ENCODE measurements at regions not wholly inside any gene's neighbourhood (a gene's known extent, or its start where the extent isn't known, plus 50 kb on each side); places are given as distances from the start of the nearest gene placed in this dataset.

- Mint-ChIP-seq H3K4me3 (no peak overlapping the region), H3K9me3 (peaks cover 9% of the 10 kb centered on the region), H3K27ac (ENCODE audit: low read depth) (no peak overlapping the region), H3K4me1 (no peaks in the 10 kb centered on the region), H3K27me3 (no peaks in the 10 kb centered on the region), H3K36me3 (ENCODE audit: insufficient read depth) (no peaks in the 10 kb centered on the region)
- DNase-seq (ENCODE audit: low spot score in 2 of 2) (no peak), ATAC-seq (replicated peaks; ENCODE audit: extremely low read depth, poor library complexity, severe bottlenecking) (no peak)
Measured at GRCh38 chr16:51355195-51355594, 204.1 kb upstream of the SALL1 start.

- no peaks in the 10 kb centered on the region for H3K4me1 Mint-ChIP-seq
- no peaks in the 10 kb centered on the region for H3K27me3 Mint-ChIP-seq
- no peak overlapping the region for H3K4me3 Mint-ChIP-seq
- H3K36me3 Mint-ChIP-seq (ENCODE audit: insufficient read depth), result no peaks in the 10 kb centered on the region
- ATAC-seq (replicated peaks; ENCODE audit: extremely low read depth, poor library complexity, severe bottlenecking) (no peak), DNase-seq (ENCODE audit: low spot score in 2 of 2) (no peak)
- H3K9me3 Mint-ChIP-seq, result peaks cover 6% of the 10 kb centered on the region
- no peak overlapping the region for H3K27ac Mint-ChIP-seq (ENCODE audit: low read depth)
Measured at GRCh38 chr16:51353055-51353454, 202.0 kb upstream of the SALL1 start.

DNA sequence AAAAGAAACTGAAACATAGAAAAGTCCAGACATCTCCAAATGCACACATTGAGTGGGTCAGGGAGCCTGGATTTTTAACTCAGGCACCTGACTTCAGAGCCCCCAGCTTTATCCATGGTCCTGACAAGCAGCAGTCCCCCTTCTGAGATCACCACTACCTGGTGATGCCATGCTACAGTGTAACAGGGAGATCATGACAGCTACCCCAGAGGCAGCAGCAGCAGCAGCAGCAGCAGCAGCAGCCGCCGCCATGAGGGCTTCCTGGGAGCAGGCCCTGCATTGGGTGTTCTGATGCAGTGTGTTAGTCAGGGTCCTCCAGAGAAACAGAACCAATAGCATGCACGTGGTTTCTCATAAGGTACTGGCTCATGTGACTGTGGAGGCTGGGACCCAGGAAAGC, 198.6 kb upstream of the SALL1 start:
- ATAC-seq (replicated peaks; ENCODE audit: extremely low read depth, poor library complexity, severe bottlenecking) (no peak), DNase-seq (ENCODE audit: low spot score in 2 of 2) (no peak)
- H3K27ac Mint-ChIP-seq (ENCODE audit: low read depth), result no peak overlapping the region
- no peaks in the 10 kb centered on the region for H3K27me3 Mint-ChIP-seq
- no peaks in the 10 kb centered on the region for H3K4me1 Mint-ChIP-seq
- H3K36me3 Mint-ChIP-seq (ENCODE audit: insufficient read depth), result no peaks in the 10 kb centered on the region
- H3K9me3 Mint-ChIP-seq, result peaks cover 6% of the 10 kb centered on the region
- no peak overlapping the region for H3K4me3 Mint-ChIP-seq

GRCh38 chr16:51343411-51343810, 192.3 kb upstream of the SALL1 start:
- DNase-seq (ENCODE audit: low spot score in 2 of 2) (no peak), ATAC-seq (replicated peaks; ENCODE audit: extremely low read depth, poor library complexity, severe bottlenecking) (no peak)
- Mint-ChIP-seq H3K4me1 (no peaks in the 10 kb centered on the region), H3K27ac (ENCODE audit: low read depth) (no peak overlapping the region), H3K9me3 (peaks cover 2% of the 10 kb centered on the region), H3K4me3 (no peak overlapping the region), H3K27me3 (no peaks in the 10 kb centered on the region), H3K36me3 (ENCODE audit: insufficient read depth) (no peaks in the 10 kb centered on the region)

- H3K9me3 Mint-ChIP-seq, result peaks cover 15% of the 10 kb centered on the region
- H3K4me3 Mint-ChIP-seq, result no peak overlapping the region
- H3K36me3 Mint-ChIP-seq (ENCODE audit: insufficient read depth), result peaks cover 1% of the 10 kb centered on the region
- H3K27ac Mint-ChIP-seq (ENCODE audit: low read depth), result no peak overlapping the region
- no peak for DNase-seq (ENCODE audit: low spot score in 2 of 2)
- no peaks in the 10 kb centered on the region for H3K27me3 Mint-ChIP-seq
- no peak for ATAC-seq (replicated peaks; ENCODE audit: extremely low read depth, poor library complexity, severe bottlenecking)
- no peaks in the 10 kb centered on the region for H3K4me1 Mint-ChIP-seq
Measured at GRCh38 chr16:51341204-51341603, 190.1 kb upstream of the SALL1 start.

DNA sequence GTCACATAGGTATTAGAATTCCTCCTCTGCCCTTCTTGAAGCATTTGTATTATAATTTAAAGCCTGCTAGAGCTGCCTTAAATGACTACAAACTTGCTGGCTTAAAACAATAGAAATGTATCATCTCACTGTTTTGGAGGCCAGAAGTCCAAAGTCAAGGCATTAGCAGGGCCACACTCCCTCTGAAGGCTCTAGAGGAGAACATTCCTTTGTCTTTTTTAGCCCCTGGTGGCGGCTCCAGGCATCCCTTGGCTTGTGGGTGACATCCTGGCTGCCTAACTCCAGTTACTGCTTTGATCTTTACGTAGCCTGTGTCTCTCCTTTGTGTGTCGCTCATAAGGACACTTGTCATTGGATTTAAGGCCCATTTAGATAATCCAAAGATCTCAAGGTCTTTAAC, 186.6 kb upstream of the SALL1 start:
- no peak overlapping the region for H3K4me3 Mint-ChIP-seq

DNA sequence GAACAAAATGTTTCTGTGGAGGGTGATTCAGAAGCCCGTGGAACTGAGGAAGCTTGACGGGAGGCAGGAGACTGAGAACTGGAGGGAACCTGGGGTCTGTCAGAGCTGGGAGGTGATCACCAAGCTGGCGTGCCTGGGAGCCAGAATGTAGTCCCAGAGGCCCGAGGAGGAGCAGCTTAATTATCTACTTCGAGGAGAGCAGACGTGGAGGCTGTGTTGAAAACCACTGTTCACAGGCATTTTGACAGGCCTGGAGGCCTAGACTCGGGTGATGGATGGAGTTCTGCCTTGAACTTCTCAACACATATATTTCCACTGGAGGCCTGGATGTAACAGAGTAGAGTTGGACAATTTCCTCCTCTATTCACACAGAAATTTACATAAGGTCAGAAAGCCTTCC, 177.7 kb upstream of the SALL1 start:
- peaks cover 16% of the 10 kb centered on the region for H3K9me3 Mint-ChIP-seq
- H3K4me3 Mint-ChIP-seq, result no peak overlapping the region
- no peaks in the 10 kb centered on the region for H3K4me1 Mint-ChIP-seq
- H3K27ac Mint-ChIP-seq (ENCODE audit: low read depth), result no peak overlapping the region
- DNase-seq (ENCODE audit: low spot score in 2 of 2), result no peak
- no peaks in the 10 kb centered on the region for H3K27me3 Mint-ChIP-seq
- no peak for ATAC-seq (replicated peaks; ENCODE audit: extremely low read depth, poor library complexity, severe bottlenecking)
- no peaks in the 10 kb centered on the region for H3K36me3 Mint-ChIP-seq (ENCODE audit: insufficient read depth)

More for the DNA sequence above, 186.6 kb upstream of the SALL1 start:
- no peaks in the 10 kb centered on the region for H3K4me1 Mint-ChIP-seq
- H3K27me3 Mint-ChIP-seq, result no peaks in the 10 kb centered on the region
- no peak for ATAC-seq (replicated peaks; ENCODE audit: extremely low read depth, poor library complexity, severe bottlenecking)
- H3K9me3 Mint-ChIP-seq, result peaks cover 18% of the 10 kb centered on the region
- peaks cover 1% of the 10 kb centered on the region for H3K36me3 Mint-ChIP-seq (ENCODE audit: insufficient read depth)
- no peak overlapping the region for H3K27ac Mint-ChIP-seq (ENCODE audit: low read depth)
- DNase-seq (ENCODE audit: low spot score in 2 of 2), result no peak

DNA sequence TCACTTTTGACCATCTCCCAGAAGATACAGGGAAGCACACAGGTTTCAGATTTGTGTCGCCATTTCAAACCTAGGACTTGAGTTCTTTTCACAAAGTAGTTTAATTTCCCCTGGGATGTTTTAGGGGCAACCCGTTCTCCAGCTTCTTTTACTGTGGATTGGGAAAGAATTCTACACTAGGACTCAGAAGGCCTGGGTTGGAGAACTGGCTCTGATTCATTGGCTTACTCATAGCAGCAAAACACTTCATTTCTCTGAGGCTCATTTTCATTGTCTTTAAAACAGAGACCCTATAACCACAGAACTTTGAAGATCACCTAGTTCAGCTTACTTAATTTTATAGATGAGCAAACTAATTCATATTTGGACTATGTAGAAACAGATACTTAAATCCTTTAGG, 175.9 kb upstream of the SALL1 start:
- Mint-ChIP-seq H3K4me3 (no peak overlapping the region), H3K36me3 (ENCODE audit: insufficient read depth) (no peaks in the 10 kb centered on the region), H3K9me3 (peaks cover 15% of the 10 kb centered on the region), H3K27ac (ENCODE audit: low read depth) (no peak overlapping the region), H3K27me3 (no peaks in the 10 kb centered on the region), H3K4me1 (no peaks in the 10 kb centered on the region)
- no peak for DNase-seq (ENCODE audit: low spot score in 2 of 2)
- ATAC-seq (replicated peaks; ENCODE audit: extremely low read depth, poor library complexity, severe bottlenecking), result no peak

DNA sequence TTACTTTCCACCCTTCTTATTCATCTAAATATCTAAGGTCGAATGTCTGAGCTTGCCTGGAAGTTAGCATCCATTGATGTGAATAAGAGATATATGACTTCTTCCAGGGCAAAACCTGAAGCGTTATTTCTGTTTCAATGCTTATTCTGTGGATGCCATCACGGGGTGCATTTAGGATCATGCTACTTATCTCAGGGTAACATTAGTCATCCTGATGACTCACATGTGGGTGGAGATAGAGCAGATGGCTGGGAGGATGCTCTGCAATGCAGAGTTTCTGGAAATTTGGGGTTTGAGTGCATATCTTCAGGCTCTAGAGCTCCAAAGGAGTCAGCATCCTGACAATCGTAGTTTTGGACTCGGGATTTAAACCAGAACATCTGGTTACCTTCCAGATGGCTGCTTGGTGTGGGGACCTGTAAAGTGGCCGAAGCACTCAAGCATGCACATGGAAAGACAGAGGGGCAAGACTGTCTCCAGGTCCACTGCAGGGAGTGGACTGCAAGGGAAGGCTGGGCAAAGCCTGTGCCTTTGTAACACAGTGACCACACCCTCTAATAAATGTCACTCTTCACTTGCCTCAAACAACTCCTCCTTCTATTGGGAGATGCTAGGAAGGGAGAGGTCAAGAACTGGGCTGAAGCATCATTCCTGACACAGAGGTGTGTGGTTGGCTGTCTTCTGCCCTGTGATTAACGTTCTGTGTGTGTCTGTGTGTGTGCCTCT, 175.2 kb upstream of the SALL1 start:
- Mint-ChIP-seq H3K4me3 (no peak overlapping the region), H3K36me3 (ENCODE audit: insufficient read depth) (no peaks in the 10 kb centered on the region), H3K27ac (ENCODE audit: low read depth) (no peak overlapping the region), H3K9me3 (peaks cover 18% of the 10 kb centered on the region), H3K27me3 (no peaks in the 10 kb centered on the region), H3K4me1 (no peaks in the 10 kb centered on the region)
- DNase-seq (ENCODE audit: low spot score in 2 of 2) (no peak), ATAC-seq (replicated peaks; ENCODE audit: extremely low read depth, poor library complexity, severe bottlenecking) (no peak)

GRCh38 chr16:51321251-51321650, 170.2 kb upstream of the SALL1 start:
- no peaks in the 10 kb centered on the region for H3K4me1 Mint-ChIP-seq
- H3K36me3 Mint-ChIP-seq (ENCODE audit: insufficient read depth), result no peaks in the 10 kb centered on the region
- H3K27ac Mint-ChIP-seq (ENCODE audit: low read depth), result no peak overlapping the region
- H3K27me3 Mint-ChIP-seq, result no peaks in the 10 kb centered on the region
- peaks cover 13% of the 10 kb centered on the region for H3K9me3 Mint-ChIP-seq
- H3K4me3 Mint-ChIP-seq, result no peak overlapping the region
- ATAC-seq (replicated peaks; ENCODE audit: extremely low read depth, poor library complexity, severe bottlenecking) (no peak), DNase-seq (ENCODE audit: low spot score in 2 of 2) (no peak)

- H3K4me1 Mint-ChIP-seq, result no peaks in the 10 kb centered on the region
Measured at GRCh38 chr16:51317575-51317974, 166.5 kb upstream of the SALL1 start.

GRCh38 chr16:51313198-51313597, 162.1 kb upstream of the SALL1 start:
- no peak overlapping the region for H3K27ac Mint-ChIP-seq (ENCODE audit: low read depth)
- DNase-seq (ENCODE audit: low spot score in 2 of 2) (no peak), ATAC-seq (replicated peaks; ENCODE audit: extremely low read depth, poor library complexity, severe bottlenecking) (no peak)
- H3K36me3 Mint-ChIP-seq (ENCODE audit: insufficient read depth), result no peaks in the 10 kb centered on the region
- no peaks in the 10 kb centered on the region for H3K9me3 Mint-ChIP-seq
- H3K27me3 Mint-ChIP-seq, result no peaks in the 10 kb centered on the region
- no peak overlapping the region for H3K4me3 Mint-ChIP-seq
- no peaks in the 10 kb centered on the region for H3K4me1 Mint-ChIP-seq

More at GRCh38 chr16:51317575-51317974, 166.5 kb upstream of the SALL1 start:
- H3K36me3 Mint-ChIP-seq (ENCODE audit: insufficient read depth), result no peaks in the 10 kb centered on the region
- DNase-seq (ENCODE audit: low spot score in 2 of 2), result no peak
- ATAC-seq (replicated peaks; ENCODE audit: extremely low read depth, poor library complexity, severe bottlenecking), result no peak
- H3K27ac Mint-ChIP-seq (ENCODE audit: low read depth), result no peak overlapping the region
- H3K4me3 Mint-ChIP-seq, result no peak overlapping the region
- H3K9me3 Mint-ChIP-seq, result peaks cover 8% of the 10 kb centered on the region
- H3K27me3 Mint-ChIP-seq, result no peaks in the 10 kb centered on the region

GRCh38 chr16:51312363-51313150, 161.5 kb upstream of the SALL1 start:
- Mint-ChIP-seq H3K9me3 (no peaks in the 10 kb centered on the region), H3K36me3 (ENCODE audit: insufficient read depth) (no peaks in the 10 kb centered on the region), H3K4me3 (no peak overlapping the region), H3K27me3 (no peaks in the 10 kb centered on the region), H3K27ac (ENCODE audit: low read depth) (no peak overlapping the region), H3K4me1 (no peaks in the 10 kb centered on the region)
- no peak for DNase-seq (ENCODE audit: low spot score in 2 of 2)
- no peak for ATAC-seq (replicated peaks; ENCODE audit: extremely low read depth, poor library complexity, severe bottlenecking)

All from central memory CD8-positive, alpha-beta T cell (primary cell).